ENCODE measurements at regions not wholly inside any gene's neighbourhood (a gene's known extent, or its start where the extent isn't known, plus 50 kb on each side); places are given as distances from the start of the nearest gene placed in this dataset.

DNA sequence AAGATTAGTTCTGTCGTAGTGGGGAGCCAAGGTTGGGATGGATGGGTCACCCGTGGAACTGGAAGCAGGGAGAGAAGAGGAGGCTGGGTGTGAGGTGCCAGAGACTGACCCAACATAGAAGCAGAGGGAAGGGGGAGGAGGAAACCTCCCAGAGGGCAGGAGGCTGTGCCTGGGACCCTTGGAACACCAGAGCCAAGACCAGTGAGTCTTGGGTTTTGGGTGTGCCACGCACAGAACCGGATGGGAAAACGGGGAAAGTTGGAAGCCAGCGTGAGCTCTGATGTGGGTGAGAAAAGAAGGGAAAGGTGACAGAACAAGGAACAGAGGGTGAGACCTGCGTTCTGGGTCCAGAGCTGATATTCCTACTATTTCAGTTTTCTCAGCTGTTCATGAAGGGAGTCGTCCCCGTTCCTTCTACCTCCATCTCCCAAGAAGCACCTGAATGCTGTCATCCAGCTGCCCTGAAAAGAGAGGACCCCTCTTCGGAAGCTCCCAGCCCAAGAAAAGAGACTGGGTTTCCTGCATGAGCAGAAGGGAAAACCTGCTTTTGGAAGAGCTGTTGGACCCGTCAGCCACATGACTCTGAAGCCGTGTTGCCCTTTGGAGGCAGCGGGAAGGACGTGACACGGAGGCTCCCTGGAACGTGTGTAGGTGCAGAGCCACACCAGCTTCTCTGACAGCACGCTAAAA, 250.1 kb downstream of the NDUFA10 start:
- no peaks in the 10 kb centered on the region for H3K79me2 ChIP-seq (ENCODE audit: control insufficient read depth, insufficient read depth, low read length)
- no peak for DNase-seq (ENCODE audit: low read depth, low spot score)
- H3K4me3 ChIP-seq (ENCODE audit: control insufficient read depth in 2 of 3, extremely low read depth in 1 of 3, insufficient read depth in 2 of 3, low read depth in 1 of 3, low read length in 3 of 3), result no peak overlapping the region
- H3K4me2 ChIP-seq (ENCODE audit: control insufficient read depth, extremely low read depth, insufficient read depth, low read depth, low read length), result no peak overlapping the region
- H3K9ac ChIP-seq (ENCODE audit: control insufficient read depth, extremely low read depth, insufficient read depth, low read length), result no peak overlapping the region
- H3K9me1 ChIP-seq (ENCODE audit: control insufficient read depth, extremely low read depth, insufficient read depth, low read length), result no peaks in the 10 kb centered on the region
- no peaks in the 10 kb centered on the region for H3K36me3 ChIP-seq (ENCODE audit: control insufficient read depth in 2 of 2, extremely low read depth in 1 of 2, insufficient read depth in 2 of 2, low read length in 2 of 2)
- TF ChIP-seq, protein P1, sequence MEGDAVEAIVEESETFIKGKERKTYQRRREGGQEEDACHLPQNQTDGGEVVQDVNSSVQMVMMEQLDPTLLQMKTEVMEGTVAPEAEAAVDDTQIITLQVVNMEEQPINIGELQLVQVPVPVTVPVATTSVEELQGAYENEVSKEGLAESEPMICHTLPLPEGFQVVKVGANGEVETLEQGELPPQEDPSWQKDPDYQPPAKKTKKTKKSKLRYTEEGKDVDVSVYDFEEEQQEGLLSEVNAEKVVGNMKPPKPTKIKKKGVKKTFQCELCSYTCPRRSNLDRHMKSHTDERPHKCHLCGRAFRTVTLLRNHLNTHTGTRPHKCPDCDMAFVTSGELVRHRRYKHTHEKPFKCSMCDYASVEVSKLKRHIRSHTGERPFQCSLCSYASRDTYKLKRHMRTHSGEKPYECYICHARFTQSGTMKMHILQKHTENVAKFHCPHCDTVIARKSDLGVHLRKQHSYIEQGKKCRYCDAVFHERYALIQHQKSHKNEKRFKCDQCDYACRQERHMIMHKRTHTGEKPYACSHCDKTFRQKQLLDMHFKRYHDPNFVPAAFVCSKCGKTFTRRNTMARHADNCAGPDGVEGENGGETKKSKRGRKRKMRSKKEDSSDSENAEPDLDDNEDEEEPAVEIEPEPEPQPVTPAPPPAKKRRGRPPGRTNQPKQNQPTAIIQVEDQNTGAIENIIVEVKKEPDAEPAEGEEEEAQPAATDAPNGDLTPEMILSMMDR (optimal IDR thresholded peaks at IDR 0.05 in 1 of 3, IDR thresholded peaks at IDR 0.05 in 1 of 3, conservative IDR thresholded peaks at IDR 0.05 in 1 of 3; ENCODE audit: extremely low read depth in 1 of 3, insufficient read depth in 2 of 3, low read length in 3 of 3), result no peak
- TF ChIP-seq EZH2 (IDR thresholded peaks at IDR 0.05; ENCODE audit: low read length), result no peak
- no peaks in the 10 kb centered on the region for H3K4me1 ChIP-seq (ENCODE audit: control insufficient read depth, extremely low read depth, insufficient read depth, low read length)
- no peak overlapping the region for H3K27ac ChIP-seq (ENCODE audit: control insufficient read depth, insufficient read depth, low read length)
- peaks cover 4% of the 10 kb centered on the region for H3K9me3 ChIP-seq (ENCODE audit: control insufficient read depth, low read depth, low read length)
- no peaks in the 10 kb centered on the region for H4K20me1 ChIP-seq (ENCODE audit: control insufficient read depth, extremely low read depth, insufficient read depth, low read length)
- peaks cover 36% of the 10 kb centered on the region for H3K27me3 ChIP-seq (ENCODE audit: control insufficient read depth, extremely low read depth, insufficient read depth, low read length)
- no peak overlapping the region for H2AFZ ChIP-seq (ENCODE audit: control insufficient read depth, low read length)
- no peak for FAIRE-seq
- dilution Hi-C loops (cut with MboI; ENCODE audit: extremely low pct_ligation_motif_present, low sequenced_read_pairs), result no loop called here

DNA sequence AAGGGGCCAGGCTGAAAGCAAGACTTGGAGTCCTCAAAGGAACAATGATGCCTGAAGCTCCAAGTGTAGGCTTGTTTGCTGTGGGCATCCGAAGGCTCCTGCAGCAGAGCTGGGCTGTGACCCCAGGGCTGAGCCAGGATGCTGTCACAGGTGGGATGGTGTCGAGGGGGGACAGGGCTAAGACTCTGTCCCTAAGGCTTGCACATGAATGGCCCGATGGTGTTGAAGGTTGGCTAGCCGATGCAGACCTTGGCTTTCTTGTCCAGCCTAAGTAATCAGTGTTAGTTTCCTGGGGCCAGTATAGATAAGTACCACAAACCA, 251.0 kb downstream of the NDUFA10 start:
- dilution Hi-C loops (cut with MboI; ENCODE audit: extremely low pct_ligation_motif_present, low sequenced_read_pairs), result no loop called here
- Histone ChIP-seq H2AFZ (ENCODE audit: control insufficient read depth, low read length) (no peak overlapping the region), H3K4me1 (ENCODE audit: control insufficient read depth, extremely low read depth, insufficient read depth, low read length) (no peaks in the 10 kb centered on the region), H3K9me1 (ENCODE audit: control insufficient read depth, extremely low read depth, insufficient read depth, low read length) (no peaks in the 10 kb centered on the region), H4K20me1 (ENCODE audit: control insufficient read depth, extremely low read depth, insufficient read depth, low read length) (no peaks in the 10 kb centered on the region), H3K36me3 (ENCODE audit: control insufficient read depth in 2 of 2, extremely low read depth in 1 of 2, insufficient read depth in 2 of 2, low read length in 2 of 2) (no peaks in the 10 kb centered on the region), H3K27ac (ENCODE audit: control insufficient read depth, insufficient read depth, low read length) (no peak overlapping the region), H3K4me2 (ENCODE audit: control insufficient read depth, extremely low read depth, insufficient read depth, low read depth, low read length) (no peak overlapping the region), H3K9ac (ENCODE audit: control insufficient read depth, extremely low read depth, insufficient read depth, low read length) (no peak overlapping the region), H3K27me3 (ENCODE audit: control insufficient read depth, extremely low read depth, insufficient read depth, low read length) (peaks cover 28% of the 10 kb centered on the region), H3K9me3 (ENCODE audit: control insufficient read depth, low read depth, low read length) (peaks cover 4% of the 10 kb centered on the region), H3K79me2 (ENCODE audit: control insufficient read depth, insufficient read depth, low read length) (no peaks in the 10 kb centered on the region), H3K4me3 (ENCODE audit: control insufficient read depth in 2 of 3, extremely low read depth in 1 of 3, insufficient read depth in 2 of 3, low read depth in 1 of 3, low read length in 3 of 3) (no peak overlapping the region)
- no peak for FAIRE-seq
- no peak for DNase-seq (ENCODE audit: low read depth, low spot score)
- TF ChIP-seq, protein P1 (optimal IDR thresholded peaks at IDR 0.05 in 1 of 3, IDR thresholded peaks at IDR 0.05 in 1 of 3, conservative IDR thresholded peaks at IDR 0.05 in 1 of 3; ENCODE audit: extremely low read depth in 1 of 3, insufficient read depth in 2 of 3, low read length in 3 of 3), result no peak
- no peak for TF ChIP-seq EZH2 (IDR thresholded peaks at IDR 0.05; ENCODE audit: low read length)

All from keratinocyte (primary cell).